SK-N-MC (cell line): ENCODE measurements at regions not wholly inside any gene's neighbourhood (a gene's known extent, or its start where the extent isn't known, plus 50 kb on each side); places are given as distances from the start of the nearest gene placed in this dataset.

Source experiments
- EZH2 ChIP-seq: fragments of 200-600 bp; sonication (generic); IDR thresholded peaks from one replicate; pipeline ENCODE4 v1.6.1; 2017; ENCODE audit warnings: antibody characterized with exemption
- FOXP2 ChIP-seq: optimal IDR thresholded peaks from 2 replicates; pipeline ENCODE3; 2011; ENCODE audit warnings: mild to moderate bottlenecking, moderate library complexity; ENCODE audit not compliant: insufficient read depth; ENCODE audit errors: extremely low read length, control extremely low read depth
- POLR2AphosphoS5 ChIP-seq: IDR thresholded peaks from 2 replicates; pipeline ENCODE4 v1.6.1; 2012; ENCODE audit warnings: mild to moderate bottlenecking, low read depth, low read length, borderline replicate concordance

DNA sequence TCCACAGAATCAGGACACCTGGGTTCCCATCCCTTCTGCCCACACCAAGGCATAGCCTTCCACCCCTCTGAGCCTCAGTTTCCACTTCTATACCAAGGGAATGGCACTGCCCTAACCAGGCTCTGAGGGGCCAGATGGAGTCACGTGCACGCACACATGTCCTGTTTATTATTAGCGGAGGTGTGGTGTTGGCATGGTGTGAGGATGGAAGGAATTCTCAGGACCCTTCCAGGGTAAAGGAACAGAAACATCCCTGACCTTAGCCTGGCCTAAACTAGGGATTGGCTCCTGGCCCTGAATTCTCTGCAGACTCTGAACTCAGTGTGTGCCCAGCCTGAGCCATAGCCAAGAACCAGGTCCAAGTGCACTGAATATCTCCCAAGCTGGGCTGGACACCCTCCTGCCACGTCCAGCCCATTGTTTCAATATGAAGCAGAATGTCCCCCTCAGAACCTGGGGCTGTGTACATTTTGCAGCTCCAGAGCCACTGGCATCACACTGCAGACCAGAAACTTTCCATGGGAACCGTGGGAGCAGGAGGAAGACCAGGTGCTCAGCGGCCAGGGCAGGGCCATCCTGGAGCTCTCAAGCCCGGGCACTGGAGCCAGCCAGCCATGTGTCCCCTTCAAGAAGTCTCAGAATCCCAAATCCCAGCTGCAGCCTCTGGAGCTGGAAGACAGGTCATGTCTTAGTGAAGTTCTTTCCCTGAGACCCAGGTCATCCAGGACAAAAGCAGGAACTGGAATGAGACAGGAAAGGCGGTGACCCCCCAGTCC, 208.4 kb downstream of the ANKRD60 start:
- no peak for TF ChIP-seq EZH2
- no peak for TF ChIP-seq POLR2AphosphoS5
- no peak for TF ChIP-seq FOXP2
